ENCODE measurements at regions not wholly inside any gene's neighbourhood (a gene's known extent, or its start where the extent isn't known, plus 50 kb on each side); places are given as distances from the start of the nearest gene placed in this dataset.

DNA sequence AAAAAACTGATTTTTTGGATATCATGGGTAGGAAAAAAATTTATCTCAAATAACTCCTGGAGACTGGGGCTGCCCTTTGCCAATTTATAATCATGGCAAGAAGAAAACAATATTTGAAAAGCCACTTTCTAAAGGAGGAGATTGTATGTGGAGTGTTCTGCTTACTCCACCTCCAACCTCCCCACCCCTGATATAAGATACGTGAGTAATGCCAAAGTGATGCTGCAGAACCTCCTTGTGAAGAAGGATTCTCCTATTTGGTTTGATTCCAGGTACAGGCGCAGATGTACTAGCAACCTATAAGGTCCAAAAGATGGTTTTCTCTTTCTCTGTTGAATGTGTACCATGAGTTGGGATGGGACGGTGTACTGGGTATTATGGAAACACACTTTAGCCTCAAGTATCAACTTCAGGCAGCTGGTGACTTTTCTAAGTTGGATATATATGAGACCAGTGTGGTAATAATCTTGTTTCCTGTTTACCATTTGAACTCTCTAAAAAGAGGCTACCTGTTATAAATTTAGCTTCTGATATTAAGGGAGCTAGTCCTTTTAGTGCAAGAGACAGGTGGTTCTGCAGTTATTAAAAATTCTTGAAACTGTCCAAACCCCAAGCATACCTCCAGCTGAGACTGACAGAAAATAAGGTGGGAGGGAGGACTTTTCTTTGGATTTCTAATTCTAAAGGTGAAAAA lies 724.0 kb upstream of the MIR17HG start:
- Histone ChIP-seq H3K36me3 (no peaks in the 10 kb centered on the region), H3K27ac (no peak overlapping the region), H3K4me3 (no peak overlapping the region), H3K27me3 (no peaks in the 10 kb centered on the region), H3K4me1 (no peaks in the 10 kb centered on the region), H3K9me3 (no peaks in the 10 kb centered on the region)
- TF ChIP-seq CTCF (IDR thresholded peaks at IDR 0.05): no peak
- intact Hi-C loops (cut with DNase I): no loop called here
- ATAC-seq (no peak), DNase-seq (no peak)
- 89 to 90% methylated on average over 3 of the region's 3 CpGs for WGBS, 2 donors

DNA sequence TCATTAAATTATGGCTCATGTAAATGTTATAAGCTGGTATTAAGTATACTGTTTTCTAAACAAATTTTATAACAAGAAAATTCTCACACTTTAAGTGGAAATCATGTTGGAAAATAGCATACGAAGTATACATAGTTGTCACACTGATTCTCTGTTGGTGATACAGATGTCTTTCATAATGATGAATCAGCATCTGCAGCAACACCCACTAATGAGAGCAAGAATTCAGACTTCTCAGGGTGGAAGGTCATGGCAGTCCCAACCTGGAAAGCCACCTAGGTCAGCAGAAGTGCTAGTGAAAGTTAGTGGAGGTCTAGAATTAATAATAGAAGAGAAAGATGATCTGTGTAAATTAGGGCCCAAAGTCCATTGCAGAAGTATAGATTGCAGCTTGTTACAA lies 719.7 kb upstream of the MIR17HG start:
- intact Hi-C loops (cut with DNase I): no loop called here
- 81 to 84% methylated on average over 1 of the region's 1 CpG for WGBS, 2 donors
- ATAC-seq (no peak), DNase-seq (no peak)
- Histone ChIP-seq H3K9me3 (no peaks in the 10 kb centered on the region), H3K4me1 (no peaks in the 10 kb centered on the region), H3K27ac (no peak overlapping the region), H3K27me3 (no peaks in the 10 kb centered on the region), H3K36me3 (no peaks in the 10 kb centered on the region), H3K4me3 (no peak overlapping the region)
- no peak for TF ChIP-seq CTCF (IDR thresholded peaks at IDR 0.05)

- 79 to 83% methylated on average over 4 of the region's 4 CpGs for WGBS, 2 donors
Observed at GRCh38 chr13:90628471-90628870, 719.0 kb upstream of the MIR17HG start.

DNA sequence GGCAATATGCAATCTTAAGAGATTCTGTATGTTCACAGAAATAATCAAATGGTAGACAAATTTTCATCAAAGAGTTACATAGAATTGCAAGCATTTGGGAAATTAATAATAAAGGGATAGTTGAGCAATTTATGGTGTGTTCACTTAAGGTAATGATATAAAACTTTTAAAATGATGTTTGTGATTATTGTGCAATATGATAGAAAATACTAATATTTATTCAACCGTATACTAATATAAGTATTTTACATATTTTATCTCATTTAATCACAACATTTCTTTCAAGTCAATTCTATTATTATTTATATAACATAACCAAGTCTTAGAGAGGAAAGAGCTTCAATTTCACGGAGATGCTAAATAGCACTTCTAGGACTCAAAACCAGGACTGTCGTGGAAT lies 716.8 kb upstream of the MIR17HG start:
- no peak for TF ChIP-seq CTCF (IDR thresholded peaks at IDR 0.05)
- 95 to 96% methylated on average over 3 of the region's 3 CpGs for WGBS, 2 donors
- no peak for ATAC-seq
- intact Hi-C loops (cut with DNase I): no loop called here
- Histone ChIP-seq H3K9me3 (no peaks in the 10 kb centered on the region), H3K4me1 (no peaks in the 10 kb centered on the region), H3K36me3 (no peaks in the 10 kb centered on the region), H3K4me3 (no peak overlapping the region), H3K27ac (no peak overlapping the region), H3K27me3 (no peaks in the 10 kb centered on the region)
- no peak for DNase-seq

More at GRCh38 chr13:90628471-90628870, 719.0 kb upstream of the MIR17HG start:
- intact Hi-C loops (cut with DNase I): no loop called here
- no peaks in the 10 kb centered on the region for H3K27me3 ChIP-seq
- no peak for DNase-seq
- no peak overlapping the region for H3K4me3 ChIP-seq
- H3K4me1 ChIP-seq: no peaks in the 10 kb centered on the region
- no peak for TF ChIP-seq CTCF (IDR thresholded peaks at IDR 0.05)
- H3K9me3 ChIP-seq: no peaks in the 10 kb centered on the region
- no peak overlapping the region for H3K27ac ChIP-seq
- no peaks in the 10 kb centered on the region for H3K36me3 ChIP-seq
- ATAC-seq: no peak

Measured in heart right ventricle (tissue), 16 donors.